HepG2 (cell line): ENCODE measurements at regions not wholly inside any gene's neighbourhood (a gene's known extent, or its start where the extent isn't known, plus 50 kb on each side); places are given as distances from the start of the nearest gene placed in this dataset.

Experiments used
- ARID5B ChIP-seq: IDR thresholded peaks from 2 replicates; pipeline ENCODE4 v1.4.0; 2020; ENCODE audit warnings: mild to moderate bottlenecking, missing genetic modification reagents
- ATM ChIP-seq: fragments of 450-650 bp; IDR thresholded peaks from 2 replicates; pipeline ENCODE4 v1.7.1; 2017; ENCODE audit warnings: mild to moderate bottlenecking, borderline replicate concordance
- PAXIP1 ChIP-seq: sonication (generic); formaldehyde crosslinking; conservative IDR thresholded peaks from 2 replicates; pipeline ENCODE4 v1.4.0; 2020; ENCODE audit warnings: mild to moderate bottlenecking, missing genetic modification reagents, moderate library complexity
- ZNF800 ChIP-seq: sonication (generic); formaldehyde crosslinking; IDR thresholded peaks from 2 replicates; pipeline ENCODE4 v1.4.0; 2020; ENCODE audit warnings: missing genetic modification reagents

GRCh38 chr10:9800011-9800410 lies 1217.7 kb upstream of the CELF2 start (continued):
- TF ChIP-seq ARID5B (CRISPR knock-in tag) (no peak), ATM (no peak), PAXIP1 (CRISPR knock-in tag) (no peak), ZNF800 (CRISPR knock-in tag) (no peak)
